OCI-M1 (cell line): ENCODE measurements at regions not wholly inside any gene's neighbourhood (a gene's known extent, or its start where the extent isn't known, plus 50 kb on each side); places are given as distances from the start of the nearest gene placed in this dataset.

Experiments
- DNase-seq: peaks from one replicate; lab custom pipeline; 2025; lab: John Stamatoyannopoulos, UW

DNA sequence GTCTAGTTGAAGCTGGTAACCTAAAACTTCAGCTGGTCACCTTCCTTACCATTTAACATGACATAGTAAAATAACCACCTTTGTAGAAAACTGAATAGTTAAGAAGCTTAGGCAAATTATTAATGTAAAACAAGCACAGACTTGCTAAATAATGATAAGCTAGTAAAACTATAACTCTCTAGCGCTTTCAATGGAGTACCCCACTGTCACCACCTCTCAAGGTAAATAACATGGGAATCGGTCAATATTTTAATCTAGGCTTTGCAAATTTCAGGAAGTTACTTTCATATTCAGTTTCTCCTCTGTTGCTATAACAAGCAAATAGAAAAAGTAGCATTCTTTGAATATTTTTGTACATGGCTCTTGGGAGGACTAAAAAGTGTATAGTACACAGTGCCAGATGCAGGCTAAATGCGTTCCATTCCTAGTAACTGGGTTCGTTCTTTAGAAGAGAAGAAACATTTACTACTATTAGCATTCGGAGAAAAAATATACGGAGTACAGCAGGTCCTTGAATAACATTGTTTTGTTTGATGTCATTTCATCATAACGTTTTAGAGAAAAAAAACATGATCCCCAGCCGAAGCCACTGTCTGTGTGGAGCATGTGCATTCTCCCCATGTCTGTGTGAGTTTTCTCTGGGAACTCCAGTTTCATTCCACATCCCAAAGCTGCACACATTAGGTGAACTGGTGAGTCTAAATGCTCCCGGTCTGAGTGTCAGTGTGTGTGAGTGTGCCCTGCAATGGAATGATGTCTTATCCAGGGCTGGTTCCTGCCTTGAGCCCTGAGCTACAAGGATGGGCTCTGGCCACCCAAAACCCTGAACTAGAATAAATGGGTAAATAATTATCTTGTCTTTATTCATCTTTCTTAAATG is 52.5 kb downstream of the EPRS1 start:
- no peak for DNase-seq

GRCh38 chr1:219991919-219992318 is 54.4 kb downstream of the EPRS1 start:
- DNase-seq = no peak

DNA sequence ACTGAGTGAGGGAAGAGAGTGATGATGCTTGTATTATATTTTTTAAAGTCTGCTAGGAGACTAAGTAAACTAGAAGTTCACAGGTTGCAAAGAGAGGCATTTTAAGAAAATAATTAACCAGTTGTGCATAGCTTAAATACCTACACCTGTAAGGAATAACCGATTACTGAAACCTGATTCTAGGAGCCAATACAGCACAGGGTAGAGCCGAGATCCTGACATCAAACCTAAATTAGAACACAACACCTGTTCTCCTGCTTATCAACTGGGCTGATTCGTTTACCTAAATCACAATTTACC is 54.8 kb downstream of the EPRS1 start:
- DNase-seq = no peak

DNA sequence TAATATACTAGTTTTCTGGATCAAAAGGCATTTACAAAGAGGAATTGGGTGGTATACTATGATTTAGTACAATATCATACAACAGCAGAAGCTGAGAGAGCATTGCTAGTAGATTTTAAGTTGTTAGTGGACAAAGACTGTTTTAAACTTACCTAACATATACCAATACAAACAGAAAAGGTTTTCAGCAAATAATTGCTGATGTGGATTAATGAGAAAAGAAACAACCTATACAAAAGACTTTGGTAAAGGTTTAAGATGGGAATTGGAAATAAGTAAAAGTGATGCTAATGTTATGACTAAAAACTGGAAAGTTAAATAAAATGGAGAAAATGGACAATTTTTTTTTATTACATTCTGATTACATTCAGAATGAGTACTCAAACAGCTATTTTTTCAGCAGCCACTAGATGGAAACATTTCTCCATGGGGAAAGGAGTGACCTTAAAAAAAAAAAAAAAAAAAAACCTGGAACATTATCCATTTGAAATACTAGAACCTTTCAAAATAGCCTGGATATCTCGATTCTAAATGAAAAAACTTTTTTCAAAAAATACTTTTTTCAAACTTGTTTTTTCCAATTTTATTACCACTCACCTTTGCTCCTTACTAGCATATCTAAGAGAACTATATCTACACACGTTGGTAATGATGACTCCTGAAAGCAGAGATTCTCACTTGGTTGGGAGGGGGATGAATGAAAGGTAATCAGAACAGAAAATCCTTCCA is 55.4 kb downstream of the EPRS1 start:
- peak; percentile 72 for DNase-seq

- DNase-seq = no peak
Observed at GRCh38 chr1:219989766-219990165, 56.5 kb downstream of the EPRS1 start.

DNA sequence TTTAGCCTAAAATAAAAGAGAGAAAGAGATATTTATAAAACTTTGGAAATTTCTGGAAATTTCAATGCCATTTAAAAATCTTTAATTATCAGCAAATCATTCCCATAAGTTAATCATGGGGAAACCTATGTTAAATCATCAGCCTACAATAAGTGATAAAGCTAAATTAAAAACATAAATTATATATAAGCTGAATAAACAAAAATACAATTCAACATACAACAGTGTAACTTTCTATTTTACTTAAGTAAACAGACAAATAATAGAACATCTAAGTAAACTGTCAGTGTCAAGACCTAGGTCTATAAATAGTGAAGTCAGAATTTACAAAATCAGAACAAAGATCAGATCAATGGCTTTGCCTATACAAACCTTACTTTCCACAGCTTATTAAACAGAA is 57.5 kb downstream of the EPRS1 start:
- DNase-seq = no peak

- DNase-seq = no peak
Observed at GRCh38 chr1:219988387-219988786, 57.9 kb downstream of the EPRS1 start.

GRCh38 chr1:219987325-219987724 is 59.0 kb upstream of the SLC30A10 start:
- DNase-seq = no peak

- DNase-seq = no peak
Observed at GRCh38 chr1:219985169-219985568, 56.8 kb upstream of the SLC30A10 start.
